ENCODE measurements at regions not wholly inside any gene's neighbourhood (a gene's known extent, or its start where the extent isn't known, plus 50 kb on each side); places are given as distances from the start of the nearest gene placed in this dataset.
"Not testable (repeated sequence)": the region's sequence is repeated elsewhere in the genome, so short reads cannot be mapped to it uniquely, and the experiment has no call there.

DNA sequence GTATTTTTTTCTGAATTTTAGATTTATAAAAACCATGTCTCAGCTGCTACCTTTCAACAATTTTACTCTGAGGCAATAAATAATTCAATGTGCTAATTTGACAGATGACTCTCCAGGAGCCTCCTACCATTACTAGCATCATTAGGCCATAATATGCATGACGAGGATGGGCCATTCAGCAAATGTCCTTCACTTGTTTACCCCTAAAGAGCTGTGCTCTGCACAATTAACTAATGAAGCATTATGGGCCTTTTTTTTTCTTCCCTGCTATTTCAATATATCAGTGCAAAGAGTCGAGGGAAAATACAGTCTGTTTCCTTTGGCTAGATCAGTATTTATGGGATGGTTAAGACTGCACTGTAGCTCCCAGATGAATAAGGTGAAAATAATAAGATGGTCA, 627.2 kb downstream of the ISL1 start:
- no peak for DNase-seq (ENCODE audit: low read depth in 4 of 4, low spot score in 2 of 4)

GRCh38 chr5:52013523-52013922, 630.3 kb downstream of the ISL1 start:
- no peak for DNase-seq (ENCODE audit: low read depth in 4 of 4, low spot score in 2 of 4)

DNA sequence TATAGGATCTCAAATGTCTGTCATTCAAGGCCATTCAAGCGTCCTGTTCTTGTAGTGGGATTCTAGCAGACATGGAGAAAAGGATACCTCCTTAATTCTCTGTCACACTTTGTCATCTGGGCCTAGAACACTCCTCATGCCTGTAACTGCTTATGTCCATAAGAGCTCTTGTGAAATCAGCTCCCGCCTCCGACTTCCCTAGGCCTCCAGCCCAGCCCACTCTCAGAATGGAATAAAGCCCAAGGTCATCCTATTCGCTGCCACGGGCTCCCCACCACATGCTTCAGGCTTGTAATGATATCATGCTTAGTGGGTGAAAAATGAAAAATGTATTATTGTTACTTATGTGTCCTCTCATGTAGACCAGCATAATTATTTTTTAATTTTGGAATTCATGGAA, 632.5 kb downstream of the ISL1 start:
- DNase-seq (ENCODE audit: low read depth in 4 of 4, low spot score in 2 of 4) = no peak

GRCh38 chr5:52017567-52017966, 634.3 kb downstream of the ISL1 start:
- DNase-seq (ENCODE audit: low read depth in 4 of 4, low spot score in 2 of 4) = no peak

GRCh38 chr5:52024359-52024758, 641.1 kb downstream of the ISL1 start:
- no peak for DNase-seq (ENCODE audit: low read depth in 4 of 4, low spot score in 2 of 4)

GRCh38 chr5:52029836-52030235, 646.6 kb downstream of the ISL1 start:
- not testable (repeated sequence) for DNase-seq (ENCODE audit: low read depth in 4 of 4, low spot score in 2 of 4)

DNA sequence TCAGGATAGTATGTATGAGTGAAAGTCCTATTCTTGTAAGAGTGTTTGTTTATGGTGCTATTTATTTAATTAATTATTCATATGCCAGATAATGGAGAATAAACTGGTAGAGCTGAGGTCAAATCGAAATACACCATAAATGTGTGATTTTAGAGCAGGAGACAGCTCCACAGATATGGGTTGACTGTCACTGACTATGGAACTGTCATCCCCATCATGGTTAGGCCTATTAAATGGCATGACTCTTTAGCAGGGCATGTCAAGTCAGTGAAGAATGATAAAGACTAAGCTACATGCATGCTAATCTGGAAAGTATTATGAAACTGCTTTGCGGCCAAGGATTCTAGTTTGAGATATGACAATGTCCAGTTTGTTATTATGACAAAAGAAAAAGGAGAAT, 658.6 kb downstream of the ISL1 start:
- no peak for DNase-seq (ENCODE audit: low read depth in 4 of 4, low spot score in 2 of 4)

DNA sequence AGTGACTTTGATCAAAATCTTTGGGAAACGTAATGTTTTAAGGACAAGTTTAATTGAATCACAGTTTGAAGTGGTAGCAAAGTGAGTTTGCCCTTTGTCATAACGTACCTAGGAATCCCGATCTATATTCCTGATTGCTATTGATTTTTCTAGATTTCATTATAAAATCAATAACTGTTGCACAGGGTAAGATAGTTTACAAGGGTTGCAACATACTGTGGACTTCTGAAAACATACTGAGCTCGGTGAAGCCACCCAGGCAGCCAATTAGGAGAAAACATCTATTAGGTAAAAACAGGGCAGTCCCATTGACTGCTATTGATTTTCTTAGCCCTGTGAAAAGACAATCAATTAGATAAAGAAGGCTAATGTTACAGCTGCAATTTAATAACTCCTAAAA, 659.9 kb downstream of the ISL1 start:
- no peak for DNase-seq (ENCODE audit: low read depth in 4 of 4, low spot score in 2 of 4)

- no peak for DNase-seq (ENCODE audit: low read depth in 4 of 4, low spot score in 2 of 4)
Observed at GRCh38 chr5:52043543-52043942, 660.3 kb downstream of the ISL1 start.

DNA sequence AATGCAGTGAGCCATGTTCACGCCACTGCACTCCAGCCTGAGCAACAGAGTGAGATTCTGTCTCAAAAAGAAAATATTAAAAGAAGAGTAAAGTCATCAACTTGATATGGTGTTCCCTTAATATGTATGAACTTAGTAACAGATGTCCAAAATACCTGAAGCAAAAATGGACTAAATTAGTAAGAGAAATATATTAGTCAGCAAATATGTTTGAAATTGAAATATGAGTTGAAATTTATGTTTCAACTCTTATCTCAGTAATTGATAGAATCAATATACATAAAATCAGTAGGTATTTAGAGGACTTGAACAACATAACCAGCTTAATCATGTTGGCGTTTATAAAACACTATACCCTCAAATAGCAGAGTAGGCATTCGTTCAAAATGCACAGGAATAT, 668.5 kb downstream of the ISL1 start:
- DNase-seq (ENCODE audit: low read depth in 4 of 4, low spot score in 2 of 4) = no peak

GRCh38 chr5:52063186-52063585, 679.9 kb downstream of the ISL1 start:
- no peak for DNase-seq (ENCODE audit: low read depth in 4 of 4, low spot score in 2 of 4)

DNA sequence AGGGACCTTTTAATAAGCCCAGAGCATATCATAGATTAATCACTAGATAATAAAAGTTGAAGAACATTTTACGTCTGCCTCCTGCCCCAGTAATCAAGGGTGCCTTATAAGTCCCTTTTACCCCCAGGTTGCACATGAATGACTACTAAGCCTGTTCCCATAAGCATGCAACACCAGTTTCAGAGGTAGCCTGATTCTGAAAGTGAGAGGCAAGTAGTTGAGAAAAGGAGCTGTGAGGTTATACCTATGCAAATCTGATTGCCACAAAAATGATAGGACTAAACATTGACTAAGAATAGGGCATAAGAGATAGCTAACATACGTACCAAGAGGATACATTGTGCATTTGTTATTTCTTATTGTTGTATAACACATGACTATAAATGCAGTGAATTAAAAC, 681.9 kb downstream of the ISL1 start:
- DNase-seq (ENCODE audit: low read depth in 4 of 4, low spot score in 2 of 4) = no peak

DNA sequence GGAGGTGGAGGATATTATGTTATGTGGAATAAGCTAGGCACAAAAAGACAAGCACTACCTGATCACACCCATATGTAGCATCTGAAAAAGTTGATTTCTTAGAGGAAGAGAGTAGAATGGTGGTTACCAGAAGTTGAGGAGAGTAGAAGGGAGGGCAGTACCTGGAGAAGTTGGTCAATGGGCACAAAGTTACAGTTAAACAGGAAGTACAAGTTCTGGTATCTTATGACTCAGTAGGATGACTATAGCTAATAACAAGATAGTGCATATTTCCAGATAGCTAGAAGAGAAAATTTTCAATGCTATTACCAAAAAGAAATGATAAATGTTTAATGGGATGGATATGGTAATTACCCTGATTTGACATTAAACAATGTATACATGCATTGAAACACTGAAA, 686.7 kb downstream of the ISL1 start:
- no peak for DNase-seq (ENCODE audit: low read depth in 4 of 4, low spot score in 2 of 4)

GRCh38 chr5:52073993-52074689, 690.9 kb downstream of the ISL1 start:
- DNase-seq (ENCODE audit: low read depth in 4 of 4, low spot score in 2 of 4) = no peak

- no peak for DNase-seq (ENCODE audit: low read depth in 4 of 4, low spot score in 2 of 4)
Observed at GRCh38 chr5:52077941-52078815, 694.9 kb downstream of the ISL1 start.

DNA sequence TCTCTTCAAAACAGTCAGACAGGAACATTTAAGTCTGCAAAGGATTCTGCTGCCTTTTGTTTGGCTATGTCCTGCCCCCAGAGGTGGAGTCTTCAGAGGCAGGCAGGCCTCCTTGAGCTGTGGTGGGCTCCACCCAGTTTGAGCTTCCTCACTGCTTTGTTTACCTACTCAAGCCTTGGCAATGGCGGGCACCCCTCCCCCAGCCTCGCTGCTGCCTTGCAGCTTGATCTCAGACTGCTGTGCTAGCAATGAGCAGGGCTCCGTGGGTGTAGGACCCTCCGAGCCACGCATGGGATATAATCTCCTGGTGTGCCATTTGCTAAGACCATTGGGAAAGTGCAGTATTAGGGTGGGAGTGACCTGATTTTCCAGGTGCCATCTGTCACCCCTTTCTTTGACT, 685.4 kb upstream of the ITGA1 start:
- DNase-seq (ENCODE audit: low read depth in 4 of 4, low spot score in 2 of 4) = not testable (repeated sequence)

DNA sequence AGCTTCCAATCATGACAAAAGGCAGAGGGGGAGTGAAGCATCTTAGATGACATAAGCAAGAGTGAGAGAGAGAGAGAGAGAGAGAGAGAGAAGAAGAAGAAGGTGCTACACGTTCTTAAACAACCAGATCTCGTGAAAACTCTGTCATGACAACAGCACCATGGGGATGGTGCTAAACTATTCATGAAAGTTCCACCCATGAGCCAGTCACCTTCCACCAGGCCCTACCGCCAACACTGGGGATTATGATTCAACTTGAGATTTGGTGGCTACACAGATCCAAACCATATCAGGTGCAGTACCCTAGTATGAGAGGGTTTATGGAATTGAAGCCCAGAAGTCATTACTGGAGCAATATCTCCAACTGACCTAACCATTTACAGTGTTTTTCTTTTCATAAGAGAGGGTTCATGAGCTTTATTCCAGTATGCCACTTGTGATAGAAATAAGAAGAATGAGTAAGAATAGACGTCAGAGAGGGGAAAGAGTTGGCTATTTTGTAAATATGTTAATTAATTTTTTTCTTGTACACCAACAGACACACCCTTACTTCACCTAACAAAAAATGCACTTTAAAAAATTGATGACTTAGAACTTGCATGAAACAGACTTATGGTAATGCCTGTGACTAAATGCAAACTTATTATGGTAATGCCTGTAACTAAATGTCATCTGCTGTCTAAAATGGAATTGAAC, 680.4 kb upstream of the ITGA1 start:
- DNase-seq (ENCODE audit: low read depth in 4 of 4, low spot score in 2 of 4) = no peak

- no peak for DNase-seq (ENCODE audit: low read depth in 4 of 4, low spot score in 2 of 4)
Observed at GRCh38 chr5:52119768-52120167, 667.9 kb upstream of the ITGA1 start.

GRCh38 chr5:52132053-52132452, 655.7 kb upstream of the ITGA1 start:
- no peak for DNase-seq (ENCODE audit: low read depth in 4 of 4, low spot score in 2 of 4)

DNA sequence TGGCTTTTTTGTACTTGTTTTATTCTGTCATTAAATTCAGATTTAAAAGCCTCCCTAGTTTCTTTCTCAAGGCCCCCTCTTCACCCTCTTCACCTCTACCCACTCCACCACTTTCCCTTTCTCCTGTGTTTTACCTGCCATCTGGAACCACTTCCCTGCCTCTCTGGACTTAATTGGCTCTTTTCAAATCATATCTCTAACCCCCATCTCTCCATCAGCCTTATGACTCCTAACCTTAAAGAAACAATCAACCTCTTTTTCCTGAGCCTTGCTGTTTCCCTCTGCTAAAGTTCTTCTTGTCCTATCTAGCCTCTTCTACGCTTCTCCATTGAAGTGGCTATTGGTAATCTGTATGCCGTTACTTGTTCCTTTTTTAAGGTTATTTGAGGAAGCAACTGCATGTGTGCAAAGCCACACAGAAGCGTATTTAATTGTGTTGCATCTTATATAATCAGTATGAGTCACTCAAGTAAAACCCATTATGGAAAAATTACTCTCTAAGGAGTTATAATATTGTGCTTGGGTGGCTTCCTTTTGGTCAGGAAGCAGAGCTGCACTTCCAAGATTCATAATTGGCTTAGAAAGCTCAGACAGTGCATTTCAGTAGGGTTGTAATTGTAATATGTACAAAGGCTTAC, 653.6 kb upstream of the ITGA1 start:
- no peak for DNase-seq (ENCODE audit: low read depth in 4 of 4, low spot score in 2 of 4)
